HG03442 (cell line): ENCODE measurements at regions not wholly inside any gene's neighbourhood (a gene's known extent, or its start where the extent isn't known, plus 50 kb on each side); places are given as distances from the start of the nearest gene placed in this dataset.

Experiments
- ATAC-seq: cut with Tn5 transposase; IDR thresholded peaks from one replicate; pipeline ENCODE4 v1.9.1; 2021; ENCODE audit warnings: mild to moderate bottlenecking, moderate library complexity; ENCODE audit not compliant: unreplicated experiment

GRCh38 chr4:182973511-182973911 lies 56.3 kb upstream of the DCTD start:
- no peak for ATAC-seq

GRCh38 chr4:182971702-182972101 lies 54.5 kb upstream of the DCTD start:
- ATAC-seq = no peak

- ATAC-seq = peak; percentile 79
Observed at GRCh38 chr4:182969651-182970279, 52.6 kb upstream of the DCTD start.

- peak; percentile 55 for ATAC-seq
Observed at GRCh38 chr4:182968917-182969650, 51.9 kb upstream of the DCTD start.

GRCh38 chr4:182967403-182967802 lies 50.2 kb upstream of the DCTD start:
- ATAC-seq = no peak
